HUES64 (cell line): ENCODE measurements at regions not wholly inside any gene's neighbourhood (a gene's known extent, or its start where the extent isn't known, plus 50 kb on each side); places are given as distances from the start of the nearest gene placed in this dataset.
"Not testable (repeated sequence)": the region's sequence is repeated elsewhere in the genome, so short reads cannot be mapped to it uniquely, and the experiment has no call there.

Source experiments
- H3K27ac ChIP-seq: 2 replicates; pipeline ENCODE4 v1.7.0; 2013; ENCODE audit warnings: low read depth, low read length, inconsistent platforms
- H3K27me3 ChIP-seq: 2 replicates; pipeline ENCODE4 v1.6.1; 2013; ENCODE audit warnings: mild to moderate bottlenecking, low read length; ENCODE audit not compliant: insufficient read depth
- H3K36me3 ChIP-seq: 2 replicates; pipeline ENCODE4 v1.6.1; 2013; ENCODE audit warnings: mild to moderate bottlenecking, low read length; ENCODE audit not compliant: insufficient read depth
- H3K4me1 ChIP-seq: 2 replicates; pipeline ENCODE4 v1.6.1; 2013; ENCODE audit warnings: mild to moderate bottlenecking, low read length, moderate library complexity; ENCODE audit not compliant: insufficient read depth
- H3K4me3 ChIP-seq: 2 replicates; pipeline ENCODE4 v1.5.1; 2013; ENCODE audit warnings: mild to moderate bottlenecking, low read length, moderate library complexity
- H3K9ac ChIP-seq: 2 replicates; pipeline ENCODE4 v1.6.1; 2013; ENCODE audit warnings: mild to moderate bottlenecking, low read depth, low read length
- H3K9me3 ChIP-seq: 2 replicates; pipeline ENCODE4 v1.6.1; 2013; ENCODE audit warnings: low read depth, low read length; ENCODE audit not compliant: insufficient read depth
- WGBS: fragments of 150-250, 120-280 bp; methylation state at CpG from one replicate; pipeline ENCODE4 v1.1.7; 2013; ENCODE audit warnings: missing lambda C conversion rate; 5-methylcytosine and 5-hydroxymethylcytosine counted together

DNA sequence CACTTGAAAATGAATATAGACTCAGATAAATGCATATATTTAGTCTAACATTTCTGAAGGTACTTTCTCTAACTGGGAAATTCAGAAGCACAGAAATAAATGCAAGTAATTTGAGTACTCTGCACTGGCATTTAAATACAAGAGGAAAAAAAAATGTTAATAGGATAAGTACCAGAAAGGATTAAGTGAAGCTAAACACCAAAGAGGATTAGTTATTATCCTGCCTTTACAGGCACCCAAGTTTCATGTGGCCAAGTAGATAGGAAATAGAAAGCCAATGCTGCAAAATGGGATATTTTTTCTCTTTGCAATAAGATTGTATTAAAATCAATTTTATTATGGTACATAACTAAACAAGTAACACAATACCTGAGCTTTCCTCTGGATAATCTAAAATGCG lies 762.5 kb downstream of the PCDH7 start:
- Histone ChIP-seq H3K36me3 (no peaks in the 10 kb centered on the region), H3K9me3 (no peaks in the 10 kb centered on the region; the same call in 1 of the 2 replicates), H3K9ac (no peak overlapping the region), H3K4me3 (no peak overlapping the region), H3K27ac (no peak overlapping the region), H3K4me1 (no peaks in the 10 kb centered on the region), H3K27me3 (no peaks in the 10 kb centered on the region)
- WGBS: no CpG with 5 or more reads among the region's 1 CpG

DNA sequence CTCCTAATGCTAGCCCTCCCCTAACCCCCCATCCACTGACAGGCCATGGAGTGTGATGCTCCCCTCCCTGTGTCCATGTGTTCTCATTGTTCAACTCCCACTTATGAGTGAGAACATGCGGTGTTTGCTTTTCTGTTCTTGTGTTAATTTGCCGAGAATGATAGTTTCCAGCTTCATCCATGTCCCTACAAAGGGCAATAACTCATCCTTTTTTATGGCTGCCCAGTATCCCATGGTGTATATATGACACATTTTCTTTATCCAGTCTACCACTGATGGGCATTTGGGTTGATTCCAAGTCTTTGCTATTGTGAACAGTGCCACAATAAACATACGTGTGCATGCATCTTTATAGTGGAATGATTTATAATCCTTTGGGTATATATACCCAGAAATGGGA lies 779.0 kb downstream of the PCDH7 start:
- not testable (repeated sequence) for H3K36me3 ChIP-seq, H3K9me3 ChIP-seq, H3K4me1 ChIP-seq, H3K27me3 ChIP-seq, H3K9ac ChIP-seq, H3K4me3 ChIP-seq, H3K27ac ChIP-seq
- 100% methylated on average over 2 of the region's 3 CpGs for WGBS

DNA sequence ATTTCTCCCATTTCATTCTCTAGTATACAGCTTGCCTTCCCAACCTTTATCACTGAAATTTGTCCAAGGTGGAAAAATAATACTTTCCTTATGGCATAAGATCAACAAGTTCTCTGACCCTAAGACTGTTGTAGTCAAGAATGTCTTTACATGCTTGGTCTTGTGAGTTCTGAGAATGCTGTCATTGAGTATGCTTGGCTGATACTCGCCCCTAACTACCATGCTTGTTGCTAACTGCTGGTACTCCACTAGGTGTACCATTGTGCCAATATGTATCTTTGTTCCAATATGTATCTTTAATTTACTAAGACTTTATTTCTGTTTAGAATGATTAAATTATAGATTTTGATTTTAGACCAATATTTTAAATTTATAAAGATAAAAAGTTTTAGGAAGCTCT lies 796.4 kb downstream of the PCDH7 start:
- no peaks in the 10 kb centered on the region for H3K4me1 ChIP-seq
- no peaks in the 10 kb centered on the region for H3K27me3 ChIP-seq
- H3K9ac ChIP-seq: no peak overlapping the region
- no peaks in the 10 kb centered on the region for H3K36me3 ChIP-seq
- H3K27ac ChIP-seq: no peak overlapping the region
- no peak overlapping the region for H3K4me3 ChIP-seq
- 80% methylated on average over 1 of the region's 1 CpG for WGBS
- H3K9me3 ChIP-seq: no peaks in the 10 kb centered on the region

GRCh38 chr4:31518796-31519250 lies 798.7 kb downstream of the PCDH7 start:
- Histone ChIP-seq H3K27me3 (no peaks in the 10 kb centered on the region), H3K4me3 (no peak overlapping the region), H3K36me3 (no peaks in the 10 kb centered on the region), H3K9me3 (peaks cover 4% of the 10 kb centered on the region; the same call in 1 of the 2 replicates), H3K27ac (no peak overlapping the region), H3K9ac (no peak overlapping the region), H3K4me1 (no peaks in the 10 kb centered on the region)
- WGBS: over 99% methylated on average over 3 of the region's 3 CpGs

- 87% methylated on average over 3 of the region's 3 CpGs for WGBS
- no peaks in the 10 kb centered on the region for H3K9me3 ChIP-seq
- H3K27me3 ChIP-seq: no peaks in the 10 kb centered on the region
- H3K9ac ChIP-seq: no peak overlapping the region
- H3K27ac ChIP-seq: no peak overlapping the region
- no peak overlapping the region for H3K4me3 ChIP-seq
- H3K36me3 ChIP-seq: no peaks in the 10 kb centered on the region
- no peaks in the 10 kb centered on the region for H3K4me1 ChIP-seq
Observed at GRCh38 chr4:31530555-31530954, 810.4 kb downstream of the PCDH7 start.

DNA sequence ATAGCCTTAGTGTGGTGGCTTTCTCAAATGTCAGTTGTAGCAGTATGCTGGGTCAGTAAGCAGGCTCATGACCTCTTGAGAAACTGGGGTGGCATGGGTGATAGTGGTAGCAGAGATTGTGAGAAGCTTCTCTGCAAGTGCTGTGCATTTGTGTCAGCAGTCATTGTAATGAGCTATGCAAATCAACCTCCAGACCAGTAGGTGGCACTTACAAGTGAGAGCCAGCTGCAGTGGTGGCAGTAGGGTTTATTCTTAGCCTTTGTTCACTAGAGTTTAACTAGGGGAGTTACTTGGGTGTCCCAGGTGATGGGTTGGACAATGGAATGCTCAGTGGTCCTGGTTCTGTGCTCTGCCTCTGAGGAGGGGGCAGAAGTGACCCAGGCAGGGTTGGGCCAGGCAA lies 818.7 kb downstream of the PCDH7 start:
- Histone ChIP-seq H3K4me3 (no peak overlapping the region), H3K27ac (no peak overlapping the region), H3K27me3 (no peaks in the 10 kb centered on the region), H3K9me3 (no peaks in the 10 kb centered on the region), H3K9ac (no peak overlapping the region), H3K36me3 (no peaks in the 10 kb centered on the region), H3K4me1 (no peaks in the 10 kb centered on the region)

DNA sequence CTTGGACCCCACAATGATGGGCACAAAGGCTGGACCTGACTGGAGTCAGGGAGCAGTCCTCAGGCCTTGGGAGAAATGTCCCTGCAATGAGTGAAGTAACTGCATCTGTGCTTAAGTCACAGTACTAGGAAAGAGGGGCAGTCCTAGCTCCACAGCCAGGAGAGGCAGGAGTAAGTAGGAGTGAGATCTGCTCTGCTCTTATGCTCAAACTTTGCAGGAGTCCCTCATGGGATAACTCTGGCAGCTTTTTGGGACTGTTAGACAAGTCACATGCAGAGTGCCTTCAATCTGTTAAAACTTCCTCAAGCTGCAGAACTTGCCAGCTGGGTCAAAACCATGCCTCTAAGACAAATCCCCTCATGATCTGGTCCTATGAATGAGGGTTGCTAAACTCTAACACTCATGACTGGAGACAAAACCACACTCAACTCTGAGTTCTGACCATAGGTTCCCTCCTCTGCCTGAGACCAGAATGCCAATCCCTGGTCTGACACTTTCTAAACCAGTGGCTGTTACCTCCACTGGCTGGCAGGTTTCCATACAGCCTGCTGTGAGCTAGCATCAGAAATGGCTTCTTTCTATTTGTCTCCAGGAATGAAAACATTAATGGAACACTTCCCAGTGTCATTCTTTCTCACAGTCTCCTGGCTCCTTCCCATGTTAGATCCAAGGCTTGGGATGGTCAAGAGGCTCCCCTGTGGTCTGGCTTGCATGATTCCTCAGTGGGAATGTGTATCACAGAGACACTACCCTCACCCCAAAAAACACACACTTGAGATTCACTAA lies 819.3 kb downstream of the PCDH7 start:
- Histone ChIP-seq H3K9me3 (no peaks in the 10 kb centered on the region), H3K9ac (no peak overlapping the region), H3K27me3 (no peaks in the 10 kb centered on the region), H3K36me3 (no peaks in the 10 kb centered on the region), H3K27ac (no peak overlapping the region), H3K4me1 (no peaks in the 10 kb centered on the region), H3K4me3 (no peak overlapping the region)

- no peak overlapping the region for H3K9ac ChIP-seq
- H3K4me1 ChIP-seq: no peaks in the 10 kb centered on the region
Observed at GRCh38 chr4:31545330-31545729, 825.2 kb downstream of the PCDH7 start.

GRCh38 chr4:31545755-31546154 lies 825.6 kb downstream of the PCDH7 start:
- no peak overlapping the region for H3K9ac ChIP-seq
- H3K27me3 ChIP-seq: no peaks in the 10 kb centered on the region
- no peaks in the 10 kb centered on the region for H3K36me3 ChIP-seq
- no peak overlapping the region for H3K27ac ChIP-seq
- no peak overlapping the region for H3K4me3 ChIP-seq
- no peaks in the 10 kb centered on the region for H3K4me1 ChIP-seq
- 100% methylated on average over 1 of the region's 1 CpG for WGBS
- H3K9me3 ChIP-seq: no peaks in the 10 kb centered on the region

More at GRCh38 chr4:31545330-31545729, 825.2 kb downstream of the PCDH7 start:
- no peaks in the 10 kb centered on the region for H3K9me3 ChIP-seq
- no peaks in the 10 kb centered on the region for H3K27me3 ChIP-seq
- no peaks in the 10 kb centered on the region for H3K36me3 ChIP-seq
- no peak overlapping the region for H3K4me3 ChIP-seq
- no peak overlapping the region for H3K27ac ChIP-seq

GRCh38 chr4:31548021-31548420 lies 827.9 kb downstream of the PCDH7 start:
- H3K9ac ChIP-seq: no peak overlapping the region
- WGBS: 91% methylated on average over 1 of the region's 2 CpGs
- no peaks in the 10 kb centered on the region for H3K4me1 ChIP-seq
- H3K36me3 ChIP-seq: no peaks in the 10 kb centered on the region
- no peaks in the 10 kb centered on the region for H3K9me3 ChIP-seq
- H3K4me3 ChIP-seq: no peak overlapping the region
- H3K27ac ChIP-seq: no peak overlapping the region
- H3K27me3 ChIP-seq: no peaks in the 10 kb centered on the region

DNA sequence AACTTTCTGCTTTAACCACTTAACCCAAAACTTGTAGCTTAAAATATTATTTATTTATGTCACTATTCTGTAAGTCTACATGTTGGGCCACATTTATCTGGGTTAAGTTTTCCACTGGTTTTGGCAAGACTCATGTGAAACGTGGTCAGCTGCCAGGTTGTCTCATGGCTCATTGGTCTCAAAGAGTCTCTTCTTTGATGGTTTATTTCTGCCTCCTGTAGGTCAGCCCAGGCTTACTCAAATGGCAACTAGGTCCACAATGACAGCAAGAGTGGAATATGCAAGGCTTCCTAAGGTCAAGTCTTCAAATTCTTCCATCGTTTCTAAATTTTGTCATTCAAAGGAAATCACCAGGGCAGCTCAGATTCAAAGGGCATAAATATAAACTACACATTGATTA lies 828.7 kb downstream of the PCDH7 start:
- no peaks in the 10 kb centered on the region for H3K4me1 ChIP-seq
- 94% methylated on average over 2 of the region's 2 CpGs for WGBS

GRCh38 chr4:31549256-31549655 lies 829.1 kb downstream of the PCDH7 start:
- Histone ChIP-seq H3K27me3 (no peaks in the 10 kb centered on the region), H3K4me3 (no peak overlapping the region), H3K9ac (no peak overlapping the region), H3K4me1 (no peaks in the 10 kb centered on the region), H3K27ac (no peak overlapping the region), H3K9me3 (no peaks in the 10 kb centered on the region), H3K36me3 (no peaks in the 10 kb centered on the region)
- 97% methylated on average over 1 of the region's 1 CpG for WGBS

More for the DNA sequence above, 828.7 kb downstream of the PCDH7 start:
- no peaks in the 10 kb centered on the region for H3K36me3 ChIP-seq
- H3K27ac ChIP-seq: no peak overlapping the region
- no peak overlapping the region for H3K9ac ChIP-seq
- H3K27me3 ChIP-seq: no peaks in the 10 kb centered on the region
- H3K9me3 ChIP-seq: no peaks in the 10 kb centered on the region
- no peak overlapping the region for H3K4me3 ChIP-seq
